Breast epithelium (tissue), 4 donors: ENCODE measurements at regions not wholly inside any gene's neighbourhood (a gene's known extent, or its start where the extent isn't known, plus 50 kb on each side); places are given as distances from the start of the nearest gene placed in this dataset.
"Not testable (repeated sequence)": the region's sequence is repeated elsewhere in the genome, so short reads cannot be mapped to it uniquely, and the experiment has no call there.

Source experiments
- DNase-seq, 2 donors: peaks; one replicate each; pipeline ENCODE4 v3.0.0-alpha.2; 2019; ENCODE audit warnings: low spot score in 2 of 2
- H3K27ac ChIP-seq, 2 donors: fragments of 200-600 bp; sonication (generic) in 1 of 2; one replicate each; pipeline ENCODE4 v1.5.1; 2016 to 2019; ENCODE audit warnings: mild to moderate bottlenecking in 1 of 2
- H3K27me3 ChIP-seq, 2 donors: fragments of 200-600 bp; sonication (generic) in 1 of 2; one replicate each; pipeline versions ENCODE4 v1.5.1 to v1.6.0; 2017 to 2019; ENCODE audit warnings: control low read depth in 1 of 2, mild to moderate bottlenecking in 1 of 2
- H3K36me3 ChIP-seq: fragments of 200-600 bp; one replicate; pipeline ENCODE4 v1.5.1; 2019
- H3K4me1 ChIP-seq, 2 donors: fragments of 200-600 bp; sonication (generic); one replicate each; pipeline ENCODE4 v1.5.1; 2016 to 2019; ENCODE audit warnings: control low read depth in 1 of 2
- H3K4me3 ChIP-seq, 3 donors: fragments of 200-600 bp; sonication (generic); 1 replicate in 2 of 3; 2 replicates in 1 of 3; pipeline ENCODE4 v1.5.1; 2016 to 2019; ENCODE audit warnings: mild to moderate bottlenecking in 3 of 3, moderate library complexity in 2 of 3
- H3K9me3 ChIP-seq, 2 donors: fragments of 200-600 bp; sonication (generic) in 1 of 2; one replicate each; pipeline ENCODE4 v1.5.1; 2016 to 2019; ENCODE audit warnings: control low read depth in 1 of 2
- CTCF ChIP-seq, 3 donors: fragments of 450-650 bp; IDR thresholded peaks; one replicate each; pipeline ENCODE4 v1.5.1; 2016 to 2017; ENCODE audit warnings: antibody characterized with exemption in 3 of 3, mild to moderate bottlenecking in 3 of 3, moderate library complexity in 3 of 3
- POLR2A ChIP-seq: fragments of 450-650 bp; IDR thresholded peaks from one replicate; pipeline ENCODE4 v1.6.1; 2016; ENCODE audit warnings: antibody characterized with exemption, mild to moderate bottlenecking, moderate library complexity
- POLR2AphosphoS5 ChIP-seq, 3 donors: sonication (generic); formaldehyde crosslinking; IDR thresholded peaks; one replicate each; pipeline ENCODE4 v1.6.1; 2017; ENCODE audit warnings: antibody characterized with exemption in 3 of 3
- intact Hi-C: fragments of 100-400 bp; cut with DNase I; formaldehyde crosslinking; loops from one replicate; pipeline ENCODE4 v1.15.1; 2023; ENCODE audit warnings: low total_unique reads

- Histone ChIP-seq H3K4me1 (no peaks in the 10 kb centered on the region), H3K27ac (no peak overlapping the region), H3K4me3 (no peak overlapping the region), H3K9me3 (no peaks in the 10 kb centered on the region), H3K36me3 (no peaks in the 10 kb centered on the region), H3K27me3 (peaks cover 0 to 21% of the 10 kb centered on the region in 2 donors)
- intact Hi-C loops: no loop called here
- TF ChIP-seq POLR2A: no peak
- no peak for TF ChIP-seq CTCF (IDR thresholded peaks at IDR 0.05)
- TF ChIP-seq POLR2AphosphoS5 (IDR thresholded peaks at IDR 0.05): no peak
- DNase-seq: no peak
Measured at GRCh38 chrX:78573630-78574029, 85.5 kb downstream of the RTL3 start.

GRCh38 chrX:78571849-78572248 is 87.3 kb downstream of the RTL3 start:
- Histone ChIP-seq H3K36me3 (no peaks in the 10 kb centered on the region), H3K4me1 (no peaks in the 10 kb centered on the region), H3K9me3 (no peaks in the 10 kb centered on the region), H3K4me3 (no peak overlapping the region), H3K27me3 (peaks cover 0 to 17% of the 10 kb centered on the region in 2 donors), H3K27ac (no peak overlapping the region)
- TF ChIP-seq POLR2AphosphoS5 (IDR thresholded peaks at IDR 0.05): no peak
- intact Hi-C loops: no loop called here
- DNase-seq: no peak

DNA sequence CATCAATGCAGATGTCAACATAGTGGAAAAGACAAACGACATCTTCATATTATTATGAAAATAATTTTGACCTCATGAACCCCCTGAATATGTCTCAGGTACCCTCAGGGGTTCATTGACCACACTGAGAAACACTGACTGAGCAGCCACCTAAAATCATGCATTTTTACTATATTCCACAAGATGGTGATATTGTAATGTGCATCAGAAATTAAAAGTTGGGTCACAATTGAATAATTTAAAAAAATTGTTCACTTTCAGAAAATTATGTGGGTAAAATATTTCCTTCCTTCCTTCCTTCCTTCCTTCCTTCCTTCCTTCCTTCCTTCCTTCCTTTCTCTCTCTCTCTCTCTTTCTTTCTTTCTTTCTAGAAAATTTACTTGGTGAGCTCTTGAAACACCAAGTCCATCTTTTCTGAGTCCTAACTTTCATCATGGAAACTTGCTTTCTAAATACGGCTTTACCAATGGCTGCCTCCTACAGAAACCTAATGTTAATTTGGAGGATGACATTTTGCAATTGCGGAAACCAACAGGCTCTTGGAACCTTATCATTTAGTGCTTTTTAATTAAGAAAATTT is 103.6 kb downstream of the RTL3 start:
- no peak for DNase-seq
- H3K27me3 ChIP-seq: no peaks in the 10 kb centered on the region
- TF ChIP-seq CTCF (IDR thresholded peaks at IDR 0.05) (peak in 1 of 3 donors; percentile 36), POLR2AphosphoS5 (IDR thresholded peaks at IDR 0.05) (no peak)
- no peaks in the 10 kb centered on the region for H3K9me3 ChIP-seq
- no peaks in the 10 kb centered on the region for H3K36me3 ChIP-seq
- H3K4me3 ChIP-seq: no peak overlapping the region
- no peaks in the 10 kb centered on the region for H3K4me1 ChIP-seq
- H3K27ac ChIP-seq: no peak overlapping the region
- intact Hi-C loops: no loop called here

- not testable (repeated sequence) for H3K4me1 ChIP-seq, H3K27me3 ChIP-seq, H3K9me3 ChIP-seq, DNase-seq, H3K36me3 ChIP-seq, H3K4me3 ChIP-seq, H3K27ac ChIP-seq
- intact Hi-C loops: loop anchor here (5.0 kb wide), 1 partner anchor 965 kb away; no protein-coding TSS in a partner anchor
Measured at GRCh38 chrX:78552628-78553027, 106.5 kb downstream of the RTL3 start.

DNA sequence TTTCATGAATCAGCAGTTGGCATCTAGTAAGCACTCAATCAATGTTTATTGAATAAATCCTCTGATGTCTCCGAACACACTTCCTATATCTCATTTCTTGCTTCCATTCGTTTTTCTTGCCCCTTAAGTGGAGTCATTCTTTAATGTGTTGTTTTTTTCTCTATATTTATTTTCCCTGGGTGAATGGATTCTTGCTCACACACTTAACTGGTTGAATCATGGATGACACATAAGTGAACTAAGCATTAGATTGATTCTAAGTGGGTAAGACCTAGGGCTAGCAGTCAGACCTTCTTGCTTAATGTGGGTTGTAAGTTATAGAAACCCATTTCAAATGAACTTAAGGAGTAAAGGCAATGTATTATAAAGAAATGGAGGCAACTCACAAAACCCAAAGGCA is 111.1 kb downstream of the RTL3 start:
- no peak overlapping the region for H3K4me3 ChIP-seq
- H3K9me3 ChIP-seq: peaks cover 0 to 18% of the 10 kb centered on the region in 2 donors
- intact Hi-C loops: no loop called here
- TF ChIP-seq POLR2AphosphoS5 (IDR thresholded peaks at IDR 0.05) (no peak), POLR2A (no peak), CTCF (IDR thresholded peaks at IDR 0.05) (no peak)
- DNase-seq: no peak
- H3K4me1 ChIP-seq: no peaks in the 10 kb centered on the region
- H3K27me3 ChIP-seq: peaks cover 0 to 16% of the 10 kb centered on the region in 2 donors
- no peak overlapping the region for H3K27ac ChIP-seq
- H3K36me3 ChIP-seq: no peaks in the 10 kb centered on the region

GRCh38 chrX:78545233-78545632 is 113.9 kb downstream of the RTL3 start:
- intact Hi-C loops: no loop called here
- H3K9me3 ChIP-seq: peaks cover 0 to 30% of the 10 kb centered on the region in 2 donors
- DNase-seq: no peak
- no peak for TF ChIP-seq CTCF (IDR thresholded peaks at IDR 0.05)
- H3K27me3 ChIP-seq: peaks cover 0 to 16% of the 10 kb centered on the region in 2 donors
- H3K27ac ChIP-seq: no peak overlapping the region
- no peaks in the 10 kb centered on the region for H3K36me3 ChIP-seq
- H3K4me1 ChIP-seq: no peaks in the 10 kb centered on the region
- no peak overlapping the region for H3K4me3 ChIP-seq
